ENCODE measurements at regions not wholly inside any gene's neighbourhood (a gene's known extent, or its start where the extent isn't known, plus 50 kb on each side); places are given as distances from the start of the nearest gene placed in this dataset.

GRCh38 chr1:58398714-58399113, 147.8 kb downstream of the OMA1 start:
- TF ChIP-seq EZH2 (IDR thresholded peaks at IDR 0.05) (no peak), SRF (IDR thresholded peaks at IDR 0.05; ENCODE audit: low read depth) (no peak), CTCF (IDR thresholded peaks at IDR 0.05 in 2 of 3, conservative IDR thresholded peaks at IDR 0.05 in 1 of 3; ENCODE audit: borderline replicate concordance in 1 of 3, insufficient read depth in 1 of 3, low read depth in 2 of 3, low read length in 2 of 3) (no peak)
